ENCODE measurements at regions not wholly inside any gene's neighbourhood (a gene's known extent, or its start where the extent isn't known, plus 50 kb on each side); places are given as distances from the start of the nearest gene placed in this dataset.

GRCh38 chr11:71173709-71174108 lies 78.7 kb downstream of the SHANK2 start:
- TF ChIP-seq CTCF (IDR thresholded peaks at IDR 0.05) (no peak), POLR2A (IDR thresholded peaks at IDR 0.05) (no peak)

Measured in adrenal gland (tissue), 5 donors.